ENCODE measurements at regions not wholly inside any gene's neighbourhood (a gene's known extent, or its start where the extent isn't known, plus 50 kb on each side); places are given as distances from the start of the nearest gene placed in this dataset.

GRCh38 chr2:223439786-223440185 lies 162.4 kb downstream of the SCG2 start:
- Histone ChIP-seq H3K79me1 (ENCODE audit: insufficient read depth, low read depth, low read length, poor library complexity, severe bottlenecking) (no peaks in the 10 kb centered on the region), H2BK15ac (ENCODE audit: low read depth, low read length) (no peak overlapping the region), H3K9me3 (ENCODE audit: control insufficient read depth, low read depth, low read length) (no peaks in the 10 kb centered on the region), H3K23ac (ENCODE audit: insufficient read length, low read depth, low read length) (no peak overlapping the region), H2BK20ac (ENCODE audit: low read depth, low read length, poor library complexity, severe bottlenecking) (no peak overlapping the region), H2BK120ac (ENCODE audit: low read depth, low read length, poor library complexity, severe bottlenecking) (no peak overlapping the region), H2BK5ac (ENCODE audit: insufficient read length, low read length) (no peak overlapping the region), H3K27me3 (ENCODE audit: insufficient read depth, low read length) (no peaks in the 10 kb centered on the region), H2AK5ac (ENCODE audit: insufficient read length, low read length) (no peak overlapping the region), H3K4me1 (ENCODE audit: insufficient read depth, low read length) (no peaks in the 10 kb centered on the region), H3K56ac (ENCODE audit: insufficient read length, low read depth, low read length) (no peak overlapping the region), H4K91ac (ENCODE audit: insufficient read length, low read depth, low read length) (no peak overlapping the region), H4K8ac (replicated peaks; ENCODE audit: insufficient read length, low read depth, low read length) (no peak overlapping the region), H3K4ac (ENCODE audit: low read depth, low read length) (no peak overlapping the region), H3K27ac (ENCODE audit: insufficient read length, low read depth, low read length) (no peak overlapping the region), H2BK12ac (ENCODE audit: insufficient read length, low read depth, low read length) (no peak overlapping the region), H3K79me2 (ENCODE audit: insufficient read depth, low read length) (no peaks in the 10 kb centered on the region), H2AFZ (ENCODE audit: low read length) (no peak overlapping the region), H3K4me2 (ENCODE audit: insufficient read depth, insufficient read length, low read length) (no peak overlapping the region), H3K18ac (ENCODE audit: insufficient read length, low read depth, low read length) (no peak overlapping the region), H3K14ac (ENCODE audit: insufficient read depth, low read length) (no peak overlapping the region), H3T11ph (ENCODE audit: low read length) (no peak overlapping the region), H3K23me2 (ENCODE audit: insufficient read length, low read depth, low read length, poor library complexity, severe bottlenecking) (no peaks in the 10 kb centered on the region), H4K20me1 (ENCODE audit: control insufficient read depth, insufficient read depth, insufficient read length) (no peaks in the 10 kb centered on the region), H4K5ac (ENCODE audit: insufficient read length, low read depth, low read length) (no peak overlapping the region), H3K9ac (ENCODE audit: extremely low read depth, insufficient read length, low read length) (no peak overlapping the region)
- Mint-ChIP-seq H3K27me3 (ENCODE audit: low read depth) (peaks cover 12% of the 10 kb centered on the region), H3K9me3 (no peaks in the 10 kb centered on the region), H3K4me3 (no peak overlapping the region), H3K36me3 (ENCODE audit: insufficient read depth in 1 of 3, low read depth in 3 of 3) (no peaks in the 10 kb centered on the region), H3K4me1 (peaks cover 0 to 6% of the 10 kb centered on the region in 2 experiments; a peak in 1 of 4 replicates), H3K27ac (no peak overlapping the region)
- WGBS (ENCODE audit: extremely low coverage, insufficient read length, low lambda C conversion rate), result no CpG with 5 or more reads among the region's 1 CpG
- DNase-seq, result no peak
- no peak for TF ChIP-seq CTCF (conservative IDR thresholded peaks at IDR 0.05)

Data from H9 (cell line).